Nephron (organoid): ENCODE measurements at regions not wholly inside any gene's neighbourhood (a gene's known extent, or its start where the extent isn't known, plus 50 kb on each side); places are given as distances from the start of the nearest gene placed in this dataset.
A peak's percentile ranks its signal among the peaks of the same experiment; 100 is the strongest.

Experiments used
- H3K27ac Mint-ChIP-seq, 3 experiments: 2 replicates each; pipeline ENCODE4 v1.8.0; 2020; ENCODE audit warnings: mixed read lengths in 3 of 3, mild to moderate bottlenecking in 2 of 3, moderate library complexity in 1 of 3
- H3K27me3 Mint-ChIP-seq: 2 replicates; pipeline ENCODE4 v1.8.0; 2021; ENCODE audit warnings: low read depth, mild to moderate bottlenecking, moderate library complexity, mixed read lengths
- H3K36me3 Mint-ChIP-seq: 2 replicates; pipeline ENCODE4 v1.8.0; 2020; ENCODE audit warnings: low read depth, mixed read lengths
- H3K4me1 Mint-ChIP-seq: 2 replicates; pipeline ENCODE4 v1.8.0; 2020; ENCODE audit warnings: mixed read lengths
- H3K4me3 Mint-ChIP-seq, 3 experiments: 2 replicates each; pipeline ENCODE4 v1.8.0; 2020; ENCODE audit warnings: mild to moderate bottlenecking in 3 of 3, mixed read lengths in 3 of 3, moderate library complexity in 2 of 3
- H3K9me3 Mint-ChIP-seq: 2 replicates; pipeline ENCODE4 v1.8.0; 2020; ENCODE audit warnings: mixed read lengths
- TF ChIP-seq, protein P1 (sequence below), 3 experiments: fragments of 200-600 bp; sonication (generic); IDR thresholded peaks; one replicate each; pipeline ENCODE4 v1.5.0; 2021; ENCODE audit warnings: antibody characterized with exemption in 3 of 3; ENCODE audit not compliant: unreplicated experiment in 3 of 3

DNA sequence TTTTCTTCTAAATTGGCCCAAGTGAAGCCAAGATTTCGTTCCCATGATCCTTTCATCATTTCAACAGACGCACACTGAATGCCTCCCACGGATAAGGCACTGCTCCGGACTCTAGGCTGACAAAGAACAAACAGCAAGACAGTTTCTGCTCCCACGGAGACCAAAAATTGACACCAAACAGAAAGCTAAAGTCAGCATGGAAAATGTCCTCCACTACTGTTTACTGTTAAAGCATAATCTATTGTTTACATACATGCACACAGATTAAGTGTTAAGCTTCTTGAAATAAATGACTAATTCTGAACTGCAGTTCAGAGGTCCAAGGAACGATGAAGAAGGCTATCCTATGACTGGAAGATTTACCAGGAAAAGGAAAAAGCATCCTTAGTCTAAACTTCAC lies 199.6 kb downstream of the AASDH start:
- TF ChIP-seq, protein P1, sequence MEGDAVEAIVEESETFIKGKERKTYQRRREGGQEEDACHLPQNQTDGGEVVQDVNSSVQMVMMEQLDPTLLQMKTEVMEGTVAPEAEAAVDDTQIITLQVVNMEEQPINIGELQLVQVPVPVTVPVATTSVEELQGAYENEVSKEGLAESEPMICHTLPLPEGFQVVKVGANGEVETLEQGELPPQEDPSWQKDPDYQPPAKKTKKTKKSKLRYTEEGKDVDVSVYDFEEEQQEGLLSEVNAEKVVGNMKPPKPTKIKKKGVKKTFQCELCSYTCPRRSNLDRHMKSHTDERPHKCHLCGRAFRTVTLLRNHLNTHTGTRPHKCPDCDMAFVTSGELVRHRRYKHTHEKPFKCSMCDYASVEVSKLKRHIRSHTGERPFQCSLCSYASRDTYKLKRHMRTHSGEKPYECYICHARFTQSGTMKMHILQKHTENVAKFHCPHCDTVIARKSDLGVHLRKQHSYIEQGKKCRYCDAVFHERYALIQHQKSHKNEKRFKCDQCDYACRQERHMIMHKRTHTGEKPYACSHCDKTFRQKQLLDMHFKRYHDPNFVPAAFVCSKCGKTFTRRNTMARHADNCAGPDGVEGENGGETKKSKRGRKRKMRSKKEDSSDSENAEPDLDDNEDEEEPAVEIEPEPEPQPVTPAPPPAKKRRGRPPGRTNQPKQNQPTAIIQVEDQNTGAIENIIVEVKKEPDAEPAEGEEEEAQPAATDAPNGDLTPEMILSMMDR (IDR thresholded peaks at IDR 0.05; ENCODE audit: unreplicated experiment in 3 of 3) = no peak
- Mint-ChIP-seq H3K9me3 (peaks cover 6% of the 10 kb centered on the region), H3K36me3 (peaks cover 57% of the 10 kb centered on the region), H3K4me3 (peak overlapping the region in 1 of 3 experiments; percentile 35), H3K4me1 (peaks cover 49% of the 10 kb centered on the region), H3K27me3 (no peaks in the 10 kb centered on the region), H3K27ac (peak overlapping the region; percentile 82 to 96 (median 87))

DNA sequence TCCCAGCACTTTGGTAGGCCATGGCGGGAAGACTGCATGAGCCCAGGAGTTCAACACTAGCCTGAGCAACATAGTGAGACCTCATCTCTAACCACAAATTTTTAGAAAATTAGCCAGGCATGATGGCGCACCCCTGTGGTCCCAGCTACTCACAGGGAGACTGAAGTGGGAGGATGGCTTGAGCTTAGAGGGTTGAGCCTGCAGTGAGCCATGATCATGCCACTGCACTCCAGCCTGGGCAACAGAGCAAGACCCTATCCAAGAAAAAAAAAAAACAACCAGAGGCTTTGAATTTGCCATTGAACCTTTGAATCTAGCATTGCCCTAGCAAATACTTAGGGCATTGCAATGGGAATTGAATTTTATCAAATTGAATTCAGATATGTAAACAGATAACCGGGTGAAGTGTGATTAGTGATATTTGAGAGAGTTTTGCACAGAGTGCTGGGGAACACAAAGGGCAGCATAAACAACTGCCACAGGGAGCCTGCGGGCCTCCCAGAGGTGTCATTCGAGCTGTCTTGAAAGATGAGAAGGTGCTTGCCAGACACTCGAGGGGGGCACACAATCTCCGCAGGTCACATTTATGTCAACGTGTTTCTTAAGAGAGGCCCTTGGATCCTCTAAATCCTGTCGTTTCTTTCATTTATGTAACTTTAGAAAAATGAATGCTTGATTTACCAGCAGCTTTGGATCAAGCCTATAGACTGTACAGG lies 200.3 kb downstream of the AASDH start:
- Mint-ChIP-seq H3K4me1 (peaks cover 50% of the 10 kb centered on the region), H3K9me3 (peaks cover 6% of the 10 kb centered on the region), H3K36me3 (peaks cover 54% of the 10 kb centered on the region), H3K27ac (peak overlapping the region; percentile 82 to 96 (median 87)), H3K4me3 (peak overlapping the region in 1 of 3 experiments; percentile 30), H3K27me3 (no peaks in the 10 kb centered on the region)
- TF ChIP-seq, protein P1 (IDR thresholded peaks at IDR 0.05; ENCODE audit: unreplicated experiment in 3 of 3) = no peak

DNA sequence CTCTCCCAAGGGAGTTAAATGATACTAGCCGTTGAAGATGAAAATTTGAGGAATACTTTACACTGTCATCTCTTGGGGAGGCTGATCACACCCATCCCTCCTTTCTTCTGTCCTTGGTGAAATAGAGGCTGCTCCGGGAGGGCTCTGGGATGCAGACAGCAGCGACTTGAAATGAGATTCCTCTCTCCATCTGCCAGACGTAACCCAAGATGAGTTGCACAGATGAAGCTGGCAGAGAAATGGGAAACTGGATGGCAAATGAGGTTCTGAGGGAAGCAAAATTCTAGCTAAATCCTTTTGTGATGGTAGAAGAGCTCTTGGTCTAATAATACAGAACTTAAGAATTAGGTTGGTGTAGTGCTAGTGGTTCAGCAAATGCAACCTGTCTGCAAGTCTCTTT lies 201.4 kb downstream of the AASDH start:
- Mint-ChIP-seq H3K27ac (peak overlapping the region; percentile 82 to 96 (median 87)), H3K4me3 (no peak overlapping the region), H3K27me3 (no peaks in the 10 kb centered on the region)

DNA sequence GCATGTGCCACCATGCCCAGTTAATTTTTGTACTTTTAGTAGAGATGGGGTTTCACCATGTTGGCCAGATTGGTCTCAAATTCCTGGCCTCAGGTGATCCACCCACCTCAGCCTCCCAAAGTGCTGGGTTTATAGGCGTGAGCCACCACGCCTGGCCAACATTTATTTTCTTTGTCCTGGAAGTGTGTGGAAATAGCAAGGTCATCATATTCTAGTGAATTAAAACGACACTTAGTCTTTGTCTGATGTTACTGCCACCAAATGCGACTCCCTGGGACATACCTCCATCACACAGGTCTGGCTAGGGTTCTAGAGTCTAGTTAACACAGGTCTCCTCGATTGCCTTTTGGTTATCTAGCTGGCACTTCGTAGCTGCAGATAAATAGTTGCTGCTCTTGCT lies 203.1 kb downstream of the AASDH start:
- Mint-ChIP-seq H3K36me3 (peaks cover 50% of the 10 kb centered on the region), H3K27ac (peak overlapping the region in 1 of 3 experiments; percentile 18), H3K4me1 (peaks cover 69% of the 10 kb centered on the region), H3K9me3 (no peaks in the 10 kb centered on the region), H3K4me3 (no peak overlapping the region), H3K27me3 (no peaks in the 10 kb centered on the region)
- TF ChIP-seq, protein P1 (IDR thresholded peaks at IDR 0.05; ENCODE audit: unreplicated experiment in 3 of 3) = no peak

More for the DNA sequence above, 201.4 kb downstream of the AASDH start:
- H3K36me3 Mint-ChIP-seq = peaks cover 51% of the 10 kb centered on the region
- peaks cover 61% of the 10 kb centered on the region for H3K4me1 Mint-ChIP-seq
- TF ChIP-seq, protein P1 (IDR thresholded peaks at IDR 0.05; ENCODE audit: unreplicated experiment in 3 of 3) = no peak
- H3K9me3 Mint-ChIP-seq = no peaks in the 10 kb centered on the region

DNA sequence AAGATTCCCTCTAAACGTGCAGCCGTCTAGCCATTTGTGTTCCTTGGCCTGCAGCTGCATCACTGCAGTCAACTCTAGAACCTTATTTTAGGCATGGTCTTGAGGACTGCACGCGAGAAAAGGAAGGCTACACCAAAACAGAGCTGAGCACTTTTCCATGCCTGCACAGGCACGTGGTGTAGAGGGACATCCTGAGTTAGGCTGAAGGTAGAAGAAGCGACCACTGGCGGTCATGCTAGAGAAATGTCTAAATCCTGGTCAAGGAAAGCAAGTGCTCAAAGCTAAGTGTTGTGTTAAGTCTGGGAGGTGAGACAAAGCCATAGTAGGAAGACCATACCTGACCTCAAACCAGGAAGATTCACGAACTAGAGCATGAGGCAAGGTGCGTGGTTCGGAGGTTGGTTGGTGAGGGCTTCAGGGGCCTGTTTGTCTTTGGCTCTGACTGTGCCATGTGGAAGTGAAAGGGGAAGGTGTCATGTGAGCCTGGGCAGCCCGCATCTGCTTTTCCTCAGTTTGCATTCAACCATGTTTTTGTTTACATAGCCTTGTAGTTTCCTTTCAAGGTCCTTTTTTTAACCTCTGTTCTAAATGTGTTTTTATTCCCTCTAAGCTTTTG lies 203.8 kb downstream of the AASDH start:
- no peaks in the 10 kb centered on the region for H3K27me3 Mint-ChIP-seq
- TF ChIP-seq, protein P1 (IDR thresholded peaks at IDR 0.05; ENCODE audit: unreplicated experiment in 3 of 3) = no peak

More for the DNA sequence above, 203.8 kb downstream of the AASDH start:
- H3K4me3 Mint-ChIP-seq = no peak overlapping the region
- H3K27ac Mint-ChIP-seq = peak overlapping the region; percentile 18 to 74 (median 57)
- peaks cover 4% of the 10 kb centered on the region for H3K9me3 Mint-ChIP-seq
- H3K36me3 Mint-ChIP-seq = peaks cover 51% of the 10 kb centered on the region
- peaks cover 72% of the 10 kb centered on the region for H3K4me1 Mint-ChIP-seq
